HL-60 (cell line): ENCODE measurements at regions not wholly inside any gene's neighbourhood (a gene's known extent, or its start where the extent isn't known, plus 50 kb on each side); places are given as distances from the start of the nearest gene placed in this dataset.

Experiments used
- DNase-seq, 2 experiments: peaks; one replicate each; pipeline ENCODE4 v3.0.0-alpha.2; 2010 to 2020; ENCODE audit warnings: low read depth in 1 of 2, low spot score in 1 of 2
- H3K27ac ChIP-seq: fragments of 250-450 bp; sonication (Bioruptor Pico); replicated peaks from 2 replicates; pipeline ENCODE4 v1.5.1; 2020; ENCODE audit warnings: mild to moderate bottlenecking, moderate library complexity
- H3K27me3 ChIP-seq: fragments of 250-450 bp; sonication (Bioruptor Pico); 2 replicates; pipeline ENCODE4 v1.5.1; 2021; ENCODE audit warnings: mild to moderate bottlenecking, moderate library complexity; ENCODE audit not compliant: insufficient read depth, poor library complexity, severe bottlenecking
- H3K4me3 ChIP-seq: replicated peaks from 2 replicates; pipeline ENCODE4 v1.5.1; 2011; ENCODE audit warnings: mild to moderate bottlenecking, control low read depth, low read length; ENCODE audit not compliant: insufficient read depth
- GABPA ChIP-seq: IDR thresholded peaks from 2 replicates; pipeline ENCODE4 v1.6.1; 2012; ENCODE audit warnings: low read depth
- POLR2AphosphoS5 ChIP-seq: IDR thresholded peaks from 2 replicates; pipeline ENCODE4 v1.6.1; 2012; ENCODE audit warnings: low read depth
- SPI1 ChIP-seq: IDR thresholded peaks from 2 replicates; pipeline ENCODE4 v1.6.1; 2012; ENCODE audit warnings: low read depth, mild to moderate bottlenecking, borderline replicate concordance
- TF ChIP-seq, protein P1 (sequence below): IDR thresholded peaks from 2 replicates; pipeline ENCODE4 v1.6.1; 2012; ENCODE audit warnings: low read depth; ENCODE audit not compliant: insufficient replicate concordance
- TF ChIP-seq, protein P2 (sequence below): IDR thresholded peaks from one replicate; pipeline ENCODE4 v1.5.1; 2011; ENCODE audit warnings: low read length, control low read depth, inconsistent platforms; ENCODE audit not compliant: insufficient read depth

GRCh38 chr6:163940705-163941623, 526.4 kb downstream of the QKI start:
- DNase-seq: no peak
- no peak overlapping the region for H3K27ac ChIP-seq
- no peak overlapping the region for H3K4me3 ChIP-seq
- TF ChIP-seq, protein P1, sequence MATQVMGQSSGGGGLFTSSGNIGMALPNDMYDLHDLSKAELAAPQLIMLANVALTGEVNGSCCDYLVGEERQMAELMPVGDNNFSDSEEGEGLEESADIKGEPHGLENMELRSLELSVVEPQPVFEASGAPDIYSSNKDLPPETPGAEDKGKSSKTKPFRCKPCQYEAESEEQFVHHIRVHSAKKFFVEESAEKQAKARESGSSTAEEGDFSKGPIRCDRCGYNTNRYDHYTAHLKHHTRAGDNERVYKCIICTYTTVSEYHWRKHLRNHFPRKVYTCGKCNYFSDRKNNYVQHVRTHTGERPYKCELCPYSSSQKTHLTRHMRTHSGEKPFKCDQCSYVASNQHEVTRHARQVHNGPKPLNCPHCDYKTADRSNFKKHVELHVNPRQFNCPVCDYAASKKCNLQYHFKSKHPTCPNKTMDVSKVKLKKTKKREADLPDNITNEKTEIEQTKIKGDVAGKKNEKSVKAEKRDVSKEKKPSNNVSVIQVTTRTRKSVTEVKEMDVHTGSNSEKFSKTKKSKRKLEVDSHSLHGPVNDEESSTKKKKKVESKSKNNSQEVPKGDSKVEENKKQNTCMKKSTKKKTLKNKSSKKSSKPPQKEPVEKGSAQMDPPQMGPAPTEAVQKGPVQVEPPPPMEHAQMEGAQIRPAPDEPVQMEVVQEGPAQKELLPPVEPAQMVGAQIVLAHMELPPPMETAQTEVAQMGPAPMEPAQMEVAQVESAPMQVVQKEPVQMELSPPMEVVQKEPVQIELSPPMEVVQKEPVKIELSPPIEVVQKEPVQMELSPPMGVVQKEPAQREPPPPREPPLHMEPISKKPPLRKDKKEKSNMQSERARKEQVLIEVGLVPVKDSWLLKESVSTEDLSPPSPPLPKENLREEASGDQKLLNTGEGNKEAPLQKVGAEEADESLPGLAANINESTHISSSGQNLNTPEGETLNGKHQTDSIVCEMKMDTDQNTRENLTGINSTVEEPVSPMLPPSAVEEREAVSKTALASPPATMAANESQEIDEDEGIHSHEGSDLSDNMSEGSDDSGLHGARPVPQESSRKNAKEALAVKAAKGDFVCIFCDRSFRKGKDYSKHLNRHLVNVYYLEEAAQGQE: no peak
- no peak for TF ChIP-seq GABPA
- no peak for TF ChIP-seq POLR2AphosphoS5
- TF ChIP-seq, protein P2, sequence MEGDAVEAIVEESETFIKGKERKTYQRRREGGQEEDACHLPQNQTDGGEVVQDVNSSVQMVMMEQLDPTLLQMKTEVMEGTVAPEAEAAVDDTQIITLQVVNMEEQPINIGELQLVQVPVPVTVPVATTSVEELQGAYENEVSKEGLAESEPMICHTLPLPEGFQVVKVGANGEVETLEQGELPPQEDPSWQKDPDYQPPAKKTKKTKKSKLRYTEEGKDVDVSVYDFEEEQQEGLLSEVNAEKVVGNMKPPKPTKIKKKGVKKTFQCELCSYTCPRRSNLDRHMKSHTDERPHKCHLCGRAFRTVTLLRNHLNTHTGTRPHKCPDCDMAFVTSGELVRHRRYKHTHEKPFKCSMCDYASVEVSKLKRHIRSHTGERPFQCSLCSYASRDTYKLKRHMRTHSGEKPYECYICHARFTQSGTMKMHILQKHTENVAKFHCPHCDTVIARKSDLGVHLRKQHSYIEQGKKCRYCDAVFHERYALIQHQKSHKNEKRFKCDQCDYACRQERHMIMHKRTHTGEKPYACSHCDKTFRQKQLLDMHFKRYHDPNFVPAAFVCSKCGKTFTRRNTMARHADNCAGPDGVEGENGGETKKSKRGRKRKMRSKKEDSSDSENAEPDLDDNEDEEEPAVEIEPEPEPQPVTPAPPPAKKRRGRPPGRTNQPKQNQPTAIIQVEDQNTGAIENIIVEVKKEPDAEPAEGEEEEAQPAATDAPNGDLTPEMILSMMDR: no peak
- TF ChIP-seq SPI1: no peak
- peaks cover 2% of the 10 kb centered on the region for H3K27me3 ChIP-seq

DNA sequence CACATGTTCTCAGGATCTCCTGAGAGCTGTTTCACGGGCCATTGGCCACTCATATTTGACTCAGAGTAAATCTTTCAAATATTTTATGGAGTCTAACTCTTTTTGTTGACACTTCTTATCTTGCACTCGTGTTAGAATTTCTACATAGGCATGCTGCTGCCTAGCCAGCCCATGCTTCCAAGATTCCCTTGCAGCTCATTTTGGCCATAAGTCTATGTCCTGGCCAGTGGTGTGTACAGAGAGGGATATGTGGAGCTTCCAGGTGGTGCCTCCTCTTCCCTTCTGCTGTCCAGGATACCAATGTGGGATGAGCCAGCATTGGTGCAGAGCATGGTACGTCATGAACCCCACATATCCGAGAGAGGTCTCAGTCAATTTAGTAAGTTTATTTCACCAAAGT, 522.6 kb downstream of the QKI start:
- TF ChIP-seq, protein P2: no peak
- TF ChIP-seq POLR2AphosphoS5 (no peak), SPI1 (no peak), GABPA (no peak)
- TF ChIP-seq, protein P1: no peak
- peaks cover 11% of the 10 kb centered on the region for H3K27me3 ChIP-seq
- H3K27ac ChIP-seq: no peak overlapping the region
- H3K4me3 ChIP-seq: no peak overlapping the region
- DNase-seq: no peak

DNA sequence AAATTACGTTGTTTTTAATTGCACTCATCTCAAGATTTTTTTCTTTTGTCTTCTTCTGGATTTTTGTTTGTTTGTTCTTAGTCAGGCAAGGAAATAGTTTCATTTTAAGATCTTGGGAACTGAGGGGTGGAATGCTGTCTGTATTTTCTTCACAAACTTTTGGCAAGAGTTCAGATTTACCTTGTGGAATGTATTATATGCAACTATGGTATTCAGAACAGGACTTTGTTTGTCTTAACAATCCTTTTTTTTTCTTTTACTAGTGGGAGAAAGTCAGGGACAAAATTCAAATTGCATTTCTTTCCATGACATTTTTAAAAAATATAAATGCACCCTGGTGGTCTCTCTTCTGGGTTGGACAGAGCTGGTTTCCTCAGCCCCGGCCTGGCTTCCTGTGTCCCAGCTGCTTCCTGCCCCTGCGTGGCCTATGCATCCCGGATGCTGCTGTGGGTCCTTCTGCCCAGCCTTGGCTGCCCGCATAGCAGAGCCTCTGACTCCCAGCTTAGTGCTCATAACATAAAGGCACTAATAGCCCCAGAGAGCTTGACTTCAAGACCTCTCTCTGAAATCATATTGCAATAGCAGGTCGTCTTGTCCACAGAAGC, 520.7 kb downstream of the QKI start:
- Histone ChIP-seq H3K27ac (no peak overlapping the region), H3K4me3 (no peak overlapping the region), H3K27me3 (peaks cover 11% of the 10 kb centered on the region)
- TF ChIP-seq, protein P1: no peak
- TF ChIP-seq SPI1: no peak
- TF ChIP-seq POLR2AphosphoS5: no peak
- TF ChIP-seq, protein P2: no peak
- TF ChIP-seq GABPA: no peak
- DNase-seq: no peak
